ENCODE measurements at regions not wholly inside any gene's neighbourhood (a gene's known extent, or its start where the extent isn't known, plus 50 kb on each side); places are given as distances from the start of the nearest gene placed in this dataset.

GRCh38 chr15:53223815-53224214, 433.7 kb upstream of the ONECUT1 start:
- Histone ChIP-seq H3K27ac (replicated peaks) (no peak overlapping the region), H3K27me3 (ENCODE audit: low read depth) (no peaks in the 10 kb centered on the region), H3K36me3 (no peaks in the 10 kb centered on the region), H3K9me3 (replicated peaks) (no peaks in the 10 kb centered on the region), H3K4me1 (no peaks in the 10 kb centered on the region), H3K4me3 (no peak overlapping the region)
- intact Hi-C loops (cut with micrococcal nuclease), result no loop called here
- DNase-seq, result no peak
- no peak for TF ChIP-seq CTCF (IDR thresholded peaks at IDR 0.05; ENCODE audit: borderline replicate concordance)

- no peak for TF ChIP-seq CTCF (IDR thresholded peaks at IDR 0.05; ENCODE audit: borderline replicate concordance)
- Histone ChIP-seq H3K9me3 (replicated peaks) (no peaks in the 10 kb centered on the region), H3K4me1 (no peaks in the 10 kb centered on the region), H3K27me3 (ENCODE audit: low read depth) (peaks cover 10% of the 10 kb centered on the region), H3K27ac (replicated peaks) (no peak overlapping the region), H3K36me3 (no peaks in the 10 kb centered on the region), H3K4me3 (no peak overlapping the region)
- intact Hi-C loops (cut with micrococcal nuclease), result no loop called here
- DNase-seq, result no peak
Measured at GRCh38 chr15:53218666-53219580, 428.8 kb upstream of the ONECUT1 start.

- no peak for TF ChIP-seq CTCF (IDR thresholded peaks at IDR 0.05; ENCODE audit: borderline replicate concordance)
- H3K36me3 ChIP-seq, result no peaks in the 10 kb centered on the region
- no peak overlapping the region for H3K27ac ChIP-seq (replicated peaks)
- intact Hi-C loops (cut with micrococcal nuclease), result no loop called here
- H3K4me1 ChIP-seq, result no peaks in the 10 kb centered on the region
- DNase-seq, result no peak
- peaks cover 10% of the 10 kb centered on the region for H3K27me3 ChIP-seq (ENCODE audit: low read depth)
- H3K4me3 ChIP-seq, result no peak overlapping the region
- no peaks in the 10 kb centered on the region for H3K9me3 ChIP-seq (replicated peaks)
Measured at GRCh38 chr15:53216036-53216435, 425.9 kb upstream of the ONECUT1 start.

- Histone ChIP-seq H3K4me1 (no peaks in the 10 kb centered on the region), H3K36me3 (no peaks in the 10 kb centered on the region), H3K4me3 (no peak overlapping the region), H3K27me3 (ENCODE audit: low read depth) (peaks cover 10% of the 10 kb centered on the region), H3K27ac (replicated peaks) (no peak overlapping the region), H3K9me3 (replicated peaks) (no peaks in the 10 kb centered on the region)
- no peak for DNase-seq
- intact Hi-C loops (cut with micrococcal nuclease), result no loop called here
- no peak for TF ChIP-seq CTCF (IDR thresholded peaks at IDR 0.05; ENCODE audit: borderline replicate concordance)
Measured at GRCh38 chr15:53213336-53213735, 423.2 kb upstream of the ONECUT1 start.

- H3K4me1 ChIP-seq, result no peaks in the 10 kb centered on the region
- peaks cover 10% of the 10 kb centered on the region for H3K27me3 ChIP-seq (ENCODE audit: low read depth)
- no peak for TF ChIP-seq CTCF (IDR thresholded peaks at IDR 0.05; ENCODE audit: borderline replicate concordance)
- H3K9me3 ChIP-seq (replicated peaks), result no peaks in the 10 kb centered on the region
- intact Hi-C loops (cut with micrococcal nuclease), result no loop called here
- no peak overlapping the region for H3K27ac ChIP-seq (replicated peaks)
- no peak overlapping the region for H3K4me3 ChIP-seq
- H3K36me3 ChIP-seq, result no peaks in the 10 kb centered on the region
- DNase-seq, result no peak
Measured at GRCh38 chr15:53212785-53213184, 422.6 kb upstream of the ONECUT1 start.
